Posterior cingulate gyrus (tissue), 11 donors: ENCODE measurements at regions not wholly inside any gene's neighbourhood (a gene's known extent, or its start where the extent isn't known, plus 50 kb on each side); places are given as distances from the start of the nearest gene placed in this dataset.

Source experiments
- DNase-seq, 10 donors: peaks; one replicate each; pipeline versions ENCODE4 v3.0.0 to v3.0.0-alpha.2; 2020 to 2021; ENCODE audit warnings: mixed read lengths in 3 of 10
- intact Hi-C: fragments of 100-400 bp; cut with DNase I; formaldehyde crosslinking; loops from one replicate; pipeline ENCODE4 v1.15.1; 2023

DNA sequence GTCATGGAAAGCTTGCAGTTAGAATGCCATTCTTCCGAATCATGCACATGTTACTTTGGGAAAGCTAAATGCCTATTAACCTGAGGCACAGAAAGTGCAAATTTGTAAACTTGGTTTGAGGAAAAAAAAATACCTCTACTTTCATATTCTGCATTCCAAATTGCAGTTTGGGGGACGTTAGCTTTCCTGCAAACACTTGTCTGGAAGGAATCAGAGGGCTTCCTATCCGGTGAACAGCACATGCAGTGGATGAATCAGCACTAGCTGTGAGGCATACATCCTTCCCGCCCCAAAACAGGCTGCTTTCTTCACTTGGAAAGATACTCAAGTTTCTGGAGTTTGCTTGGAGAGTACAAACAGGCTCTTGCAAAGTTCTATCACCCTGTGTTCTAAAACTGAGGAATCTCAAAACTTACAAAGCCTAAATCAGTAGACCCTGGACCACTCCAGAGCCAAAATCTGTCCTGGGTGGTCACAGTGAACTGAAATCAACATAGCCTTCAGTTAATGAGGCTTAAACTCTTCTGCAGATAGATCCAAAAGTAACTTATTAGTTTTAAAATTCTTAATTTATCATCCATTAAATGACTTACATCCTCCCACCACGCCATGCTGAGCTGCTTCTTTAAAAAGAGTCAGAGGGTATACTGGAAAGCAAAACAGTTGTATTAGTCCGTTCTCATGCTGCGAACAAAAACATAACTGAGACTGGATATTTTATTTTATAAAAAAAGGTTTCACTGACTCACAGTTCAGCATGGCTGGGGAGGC is 802.3 kb upstream of the ARGLU1 start:
- peak in 2 of 10 donors; percentile 12 to 15 for DNase-seq
- intact Hi-C loops: loop anchor here (5.0 to 10.0 kb wide), 3 partner anchors 155 to 497 kb away; a partner anchor contains a TSS

DNA sequence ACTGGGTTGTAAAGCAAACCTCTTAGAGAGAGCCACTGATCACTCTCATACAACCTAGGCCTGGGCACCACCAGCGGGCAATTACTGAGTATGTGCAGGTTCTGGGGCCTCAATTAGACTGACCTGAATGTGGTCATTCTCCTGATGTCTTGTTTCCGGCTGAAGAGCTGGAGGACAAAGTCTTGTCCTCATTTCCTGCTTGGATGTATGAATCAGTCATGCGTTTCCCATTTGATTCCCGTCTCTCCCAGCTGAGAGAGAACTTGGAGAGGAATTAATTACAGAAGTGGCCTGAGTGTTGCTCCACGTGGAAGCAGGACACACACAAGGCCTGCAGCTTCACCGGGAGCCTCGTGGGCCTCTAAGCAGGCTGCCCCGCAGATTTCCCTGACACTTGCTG is 799.3 kb upstream of the ARGLU1 start:
- intact Hi-C loops: no loop called here
- DNase-seq: no peak

DNA sequence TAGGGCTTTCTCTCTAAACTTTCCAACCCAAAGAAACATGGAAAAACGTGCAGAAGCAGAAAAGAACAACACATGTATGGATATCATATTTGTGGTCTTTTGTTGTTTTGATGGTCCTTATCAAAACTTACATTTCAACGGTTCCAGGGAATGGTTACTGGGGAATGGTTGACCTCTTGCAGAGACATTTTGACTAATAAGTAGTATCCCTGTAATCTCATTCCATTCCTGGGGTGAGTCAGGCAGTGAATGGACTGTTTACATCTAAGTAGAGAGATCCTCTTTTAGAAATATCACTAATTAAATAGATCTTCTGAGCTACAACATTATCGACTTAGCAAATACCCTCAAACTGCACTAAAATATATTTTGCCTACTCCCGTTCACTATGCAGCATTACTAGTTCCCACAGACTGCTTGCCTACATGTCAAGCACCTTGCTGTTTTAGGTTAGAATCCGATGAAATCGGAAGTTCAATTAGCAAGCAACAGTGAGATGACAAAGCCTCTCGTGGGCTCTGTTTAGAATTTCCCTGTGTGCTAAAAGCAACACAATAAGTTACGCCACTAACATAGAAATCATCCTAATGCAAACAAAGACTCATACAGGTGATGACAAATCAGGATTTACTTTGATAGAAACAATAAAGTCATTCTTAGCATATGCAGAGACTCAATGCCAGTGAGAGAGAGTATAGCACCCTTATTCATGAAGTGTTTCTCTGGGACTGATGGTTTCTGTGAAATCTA is 797.7 kb upstream of the ARGLU1 start:
- DNase-seq: no peak
- intact Hi-C loops: no loop called here

DNA sequence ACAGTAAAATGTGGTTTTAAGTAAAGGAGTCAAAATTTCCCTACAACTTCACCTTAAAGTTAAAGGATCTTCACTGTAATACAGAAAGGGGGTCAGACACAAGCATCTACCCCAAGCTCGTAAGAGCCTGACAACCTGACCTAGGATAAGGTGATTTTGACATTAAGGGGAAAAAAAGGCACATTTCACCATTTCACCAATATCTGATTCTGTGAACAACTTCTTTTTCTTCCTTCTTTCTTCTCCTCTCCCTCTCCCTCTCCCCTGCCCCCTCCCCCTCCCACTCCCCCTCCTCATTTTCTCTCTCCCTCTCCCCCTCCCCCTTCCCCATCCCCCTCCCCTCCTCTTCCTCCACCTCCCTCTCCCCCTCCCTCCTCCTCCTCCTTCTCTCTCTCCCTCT is 796.7 kb upstream of the ARGLU1 start:
- no peak for DNase-seq
- intact Hi-C loops: no loop called here

DNA sequence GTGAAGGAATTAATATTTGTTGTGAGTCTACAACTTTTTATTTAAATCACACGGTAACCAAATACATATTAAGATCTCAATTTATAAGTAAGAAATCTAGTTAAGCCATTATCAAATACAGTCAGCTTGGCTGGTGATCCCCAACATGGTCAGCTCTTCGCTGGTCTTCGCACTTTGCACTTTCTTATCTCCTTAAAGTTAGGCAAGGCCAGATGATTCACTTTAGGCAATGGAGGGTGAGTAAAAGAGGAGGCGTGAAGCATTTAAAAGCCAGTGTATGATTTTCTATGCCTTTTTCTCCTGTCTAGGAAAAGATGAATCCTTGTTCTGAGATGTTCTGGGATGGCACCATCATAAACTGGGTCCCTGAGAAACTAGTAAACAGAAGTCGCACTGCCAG is 793.7 kb upstream of the ARGLU1 start:
- DNase-seq: no peak
- intact Hi-C loops: no loop called here

DNA sequence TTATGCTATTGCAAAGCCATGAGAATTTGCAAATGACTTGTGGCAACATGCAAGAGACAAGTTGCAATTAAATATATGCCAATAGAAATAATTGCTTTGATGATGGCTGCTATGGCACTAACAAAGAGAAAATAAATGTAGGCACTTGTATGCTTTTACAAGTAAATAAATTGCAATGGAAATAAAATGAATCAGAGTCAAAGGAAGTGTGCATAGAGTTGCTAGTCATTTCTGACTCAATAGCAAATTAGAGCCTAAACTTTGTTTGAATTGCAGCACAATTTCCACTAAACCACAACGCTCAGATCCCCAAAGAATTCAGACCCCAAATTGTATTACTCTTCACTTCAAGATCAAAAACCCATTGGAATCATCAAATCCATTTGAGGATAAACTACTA is 792.1 kb upstream of the ARGLU1 start:
- intact Hi-C loops: no loop called here
- DNase-seq: no peak

DNA sequence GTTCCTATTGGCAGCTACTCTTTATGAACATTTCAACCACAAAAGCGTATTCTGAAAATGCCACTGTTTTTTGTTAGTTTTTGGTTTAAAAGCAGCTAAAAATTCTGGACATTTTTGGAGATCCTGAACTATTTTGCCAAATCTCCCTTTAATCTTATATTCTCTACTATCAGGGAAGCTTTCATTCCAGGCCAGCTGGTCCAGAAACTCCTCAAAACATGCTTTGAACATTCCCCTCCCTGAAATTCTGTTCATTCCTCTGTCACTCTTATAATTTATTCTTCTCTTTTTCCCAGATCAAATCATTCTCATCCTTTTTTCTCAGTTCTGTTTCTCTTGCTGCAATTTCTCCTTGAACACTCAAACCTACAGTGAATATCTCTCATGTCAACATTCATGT is 790.9 kb upstream of the ARGLU1 start:
- DNase-seq: no peak
- intact Hi-C loops: no loop called here

DNA sequence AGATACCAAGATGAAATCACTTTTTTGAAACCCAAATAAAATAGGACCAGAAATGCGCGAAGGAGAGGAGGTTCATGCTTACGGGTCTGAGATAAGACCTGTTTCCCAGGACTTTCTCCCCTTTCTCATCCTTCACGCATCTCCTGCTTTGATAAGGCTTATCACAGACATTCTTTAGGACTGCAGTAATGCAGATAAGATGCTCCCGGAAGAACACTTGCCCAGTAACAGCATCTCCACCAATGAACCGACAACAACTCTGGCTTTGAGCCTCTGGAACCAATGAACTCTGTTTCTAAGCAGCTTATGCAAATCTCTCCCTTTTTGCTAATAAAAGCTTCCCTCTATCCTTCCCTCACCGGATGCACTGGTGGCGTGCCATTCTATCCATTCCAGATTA is 783.4 kb upstream of the ARGLU1 start:
- intact Hi-C loops: no loop called here
- DNase-seq: no peak

DNA sequence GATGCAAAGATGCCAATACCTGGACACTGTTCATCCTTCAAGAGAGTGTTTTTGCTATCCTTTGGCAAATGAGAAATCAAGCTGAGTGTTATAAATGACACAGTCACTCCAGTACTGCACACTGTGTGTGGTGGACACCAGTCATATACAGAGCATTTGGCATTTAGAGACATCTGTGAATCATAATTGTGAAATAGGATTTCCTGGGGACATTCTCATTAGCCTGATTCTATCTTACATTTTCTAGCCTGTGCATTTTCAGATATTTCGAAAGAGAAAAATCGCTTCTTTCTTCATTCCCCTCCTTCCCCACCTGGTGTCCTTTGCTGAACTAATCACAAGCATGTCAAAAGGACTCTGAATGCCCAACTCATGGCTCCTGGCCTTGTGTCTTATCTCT is 781.0 kb upstream of the ARGLU1 start:
- intact Hi-C loops: no loop called here
- DNase-seq: no peak

DNA sequence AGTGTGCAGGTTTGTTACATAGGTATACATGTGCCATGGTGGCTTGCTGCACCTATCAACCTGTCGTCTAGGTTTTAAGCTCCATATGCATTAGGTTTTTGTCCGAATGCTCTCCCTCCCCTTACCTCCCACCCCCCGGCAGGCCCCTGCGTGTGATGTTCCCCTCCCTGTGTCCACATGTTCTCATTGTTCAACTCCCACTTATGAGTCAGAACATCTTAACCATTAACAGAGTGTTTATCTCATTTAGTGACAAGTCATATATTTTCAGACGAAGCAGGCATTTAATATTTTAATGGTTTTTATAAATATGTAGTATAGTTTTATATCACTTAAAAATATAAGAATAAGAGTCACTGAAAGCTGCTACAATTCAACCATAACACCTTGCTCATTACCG is 780.5 kb upstream of the ARGLU1 start:
- DNase-seq: no peak
- intact Hi-C loops: no loop called here

DNA sequence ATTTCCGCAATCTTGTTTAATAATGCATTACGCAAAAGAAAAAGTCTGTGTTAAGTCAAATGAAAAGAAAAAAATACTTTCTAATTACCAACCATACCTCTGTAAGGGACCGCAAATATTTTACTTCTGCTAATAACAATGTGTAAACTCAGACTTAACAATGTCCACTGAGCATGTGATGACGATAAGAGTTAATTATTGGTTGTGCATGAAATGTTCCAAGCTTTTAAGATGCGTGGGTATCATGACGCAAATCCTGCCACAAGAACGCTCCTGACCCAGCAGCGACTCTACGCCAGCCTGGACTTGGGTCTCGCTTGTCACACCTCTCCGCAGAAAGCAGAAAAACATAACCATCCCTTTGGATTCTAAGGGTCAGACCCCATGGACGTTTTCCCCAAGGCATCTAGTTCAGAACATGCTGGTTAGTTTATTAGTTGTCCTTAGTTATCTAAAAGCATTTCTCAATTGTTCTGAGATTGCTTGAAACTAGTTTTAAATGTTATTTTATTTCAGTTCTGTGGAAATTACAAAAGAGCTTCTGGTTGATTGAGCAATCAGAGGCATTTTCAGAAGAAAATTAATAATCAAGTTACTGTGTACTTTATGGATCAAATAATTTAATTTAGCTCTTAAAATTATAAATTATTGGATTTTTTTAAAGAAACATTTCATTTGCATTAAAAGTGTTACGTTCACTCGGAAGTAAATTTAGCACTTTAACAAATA is 779.9 kb upstream of the ARGLU1 start:
- no peak for DNase-seq
- intact Hi-C loops: no loop called here

DNA sequence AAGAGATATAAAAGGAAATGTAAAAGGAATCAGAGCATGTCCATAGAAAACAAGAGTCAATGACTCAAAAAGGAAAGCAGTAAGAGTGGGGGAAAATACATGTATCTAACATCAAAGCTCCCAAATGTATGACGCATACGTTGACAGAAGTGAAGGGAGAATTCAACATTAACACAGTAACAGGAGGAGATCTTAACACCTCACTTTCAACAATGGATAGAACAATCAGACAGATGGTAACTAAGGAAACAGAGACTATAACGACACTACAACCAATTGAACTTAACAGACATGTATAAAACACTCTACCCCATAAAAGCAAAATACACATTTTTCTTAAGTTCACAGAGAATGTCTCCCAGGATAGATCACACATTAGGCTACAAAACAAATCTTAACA is 774.8 kb upstream of the ARGLU1 start:
- DNase-seq: no peak
- intact Hi-C loops: no loop called here

DNA sequence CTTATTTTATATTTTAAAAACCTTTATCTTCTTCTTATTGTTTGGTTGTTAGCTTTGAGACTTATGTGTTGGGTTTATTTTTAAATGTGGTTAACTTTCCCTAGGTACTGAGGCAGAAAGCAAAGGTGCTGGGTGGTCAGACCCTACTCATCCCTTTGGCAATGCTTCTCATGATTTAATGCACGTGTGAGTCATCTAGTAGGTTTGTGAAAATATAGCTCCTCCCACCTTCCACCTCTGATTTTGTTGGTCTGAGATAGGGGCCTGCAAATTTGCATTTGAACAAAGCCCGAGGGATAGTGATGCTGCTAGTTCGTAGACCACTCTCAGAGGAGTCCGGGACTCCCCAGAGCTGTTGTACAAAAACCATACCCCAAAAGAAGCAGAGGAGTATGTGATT is 771.3 kb upstream of the ARGLU1 start:
- DNase-seq: no peak
- intact Hi-C loops: no loop called here

DNA sequence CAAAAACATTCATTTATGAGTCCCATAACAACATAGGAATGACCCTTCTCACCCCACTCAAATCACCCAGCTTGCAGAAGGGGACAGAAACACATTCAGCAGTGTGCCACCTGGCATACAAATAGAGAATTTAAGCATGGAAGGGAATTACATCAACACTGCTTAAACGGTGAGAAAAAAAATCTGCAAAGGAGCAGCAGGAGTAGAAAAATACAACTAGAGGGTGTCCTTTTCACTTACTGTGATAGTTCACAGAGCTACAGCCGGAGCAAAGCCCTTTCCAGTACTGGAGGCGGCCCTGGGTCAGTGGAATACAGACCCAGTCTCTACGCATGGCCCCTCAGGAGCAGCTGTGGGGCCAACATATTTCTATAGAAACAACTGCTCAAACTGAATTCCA is 764.3 kb upstream of the ARGLU1 start:
- no peak for DNase-seq
- intact Hi-C loops: no loop called here

DNA sequence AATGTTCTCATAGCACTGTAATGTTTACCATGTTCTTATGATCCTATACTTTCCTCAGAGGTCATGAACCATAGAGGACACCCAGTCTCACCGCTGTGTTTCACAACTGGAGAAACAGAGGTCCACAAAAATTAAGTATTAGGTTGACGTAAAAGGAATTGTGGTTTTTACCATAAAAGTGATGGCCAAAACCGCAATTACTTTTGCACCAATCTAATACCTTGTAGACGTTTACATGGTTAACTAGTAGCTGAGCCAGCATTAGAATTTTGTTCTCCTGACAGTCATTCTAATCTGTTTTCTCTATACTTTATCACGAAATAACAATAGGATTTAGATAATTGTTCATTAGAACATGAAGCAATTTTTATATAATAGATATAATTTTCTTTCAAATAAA is 763.4 kb upstream of the ARGLU1 start:
- DNase-seq: no peak
- intact Hi-C loops: no loop called here

DNA sequence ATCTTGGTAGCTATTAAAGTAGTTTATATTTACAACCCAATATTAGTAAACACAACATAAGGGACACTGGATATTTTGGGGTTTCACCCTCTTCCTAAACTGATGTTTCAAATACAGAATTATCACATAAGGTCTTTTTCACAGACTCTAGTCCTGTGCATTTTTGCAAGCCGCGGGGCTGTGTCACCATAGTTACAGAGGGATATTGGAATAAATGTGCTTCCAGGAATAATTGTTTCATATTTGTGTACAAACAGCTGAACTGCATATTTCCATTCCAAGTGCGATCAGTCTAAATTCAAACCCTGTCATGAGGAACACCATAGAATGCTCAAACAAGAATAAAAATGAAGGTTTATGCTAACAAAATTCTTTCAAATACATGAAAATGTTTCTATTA is 762.5 kb upstream of the ARGLU1 start:
- intact Hi-C loops: no loop called here
- DNase-seq: peak in 1 of 10 donors; percentile 75

DNA sequence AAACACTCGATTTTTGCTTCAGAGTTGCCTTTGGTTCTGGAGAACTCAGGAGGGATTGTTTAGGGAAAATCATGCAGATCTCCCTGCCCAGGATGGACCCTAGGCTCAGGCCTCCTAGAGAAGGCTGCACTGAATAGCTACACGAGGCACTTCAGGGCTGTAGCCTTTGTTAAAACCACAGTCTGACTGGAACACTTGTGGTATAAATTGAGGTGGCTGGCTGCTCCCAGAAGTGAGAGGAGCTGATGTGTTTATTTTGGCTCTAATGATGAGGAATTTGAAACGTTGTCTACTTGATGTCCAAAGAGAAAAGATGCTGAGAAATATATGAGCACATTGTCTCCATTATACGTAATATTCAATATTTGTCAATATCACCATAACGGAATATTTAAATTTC is 762.1 kb upstream of the ARGLU1 start:
- no peak for DNase-seq
- intact Hi-C loops: no loop called here

DNA sequence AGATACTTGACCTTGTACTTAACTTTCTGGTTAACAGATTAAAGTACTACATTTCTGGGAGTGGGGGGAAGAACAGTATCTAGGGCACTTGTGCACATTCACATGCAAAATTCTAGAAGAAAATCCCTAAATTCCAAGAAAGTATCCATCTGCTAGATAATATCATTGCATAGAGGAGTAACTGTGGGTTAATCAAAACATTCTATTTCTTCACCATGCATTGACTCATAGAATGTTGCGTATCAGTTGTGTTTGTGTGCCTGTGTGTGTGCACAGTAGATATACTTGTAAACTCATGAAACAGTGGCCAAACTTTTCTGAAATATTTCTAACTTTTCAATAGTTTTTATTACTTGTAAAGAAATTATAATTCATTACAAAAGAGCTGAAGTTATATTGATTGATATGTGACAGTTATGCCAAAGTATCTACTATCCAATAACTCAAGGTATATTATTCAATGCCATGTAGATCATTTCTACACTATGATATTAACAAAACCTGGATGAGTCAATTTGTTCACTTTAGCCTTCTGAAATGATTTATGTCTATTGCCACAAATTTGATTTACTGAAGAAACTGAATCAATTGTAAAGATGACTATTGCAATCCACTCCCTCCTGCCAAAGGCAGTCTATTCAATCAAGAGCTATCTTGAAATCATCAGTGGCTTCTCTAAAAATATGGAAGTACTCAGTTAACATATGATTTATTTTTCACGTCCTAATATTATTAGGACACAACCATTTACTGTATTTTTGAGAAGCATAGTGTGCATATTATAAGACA is 756.7 kb upstream of the ARGLU1 start:
- intact Hi-C loops: no loop called here
- no peak for DNase-seq

DNA sequence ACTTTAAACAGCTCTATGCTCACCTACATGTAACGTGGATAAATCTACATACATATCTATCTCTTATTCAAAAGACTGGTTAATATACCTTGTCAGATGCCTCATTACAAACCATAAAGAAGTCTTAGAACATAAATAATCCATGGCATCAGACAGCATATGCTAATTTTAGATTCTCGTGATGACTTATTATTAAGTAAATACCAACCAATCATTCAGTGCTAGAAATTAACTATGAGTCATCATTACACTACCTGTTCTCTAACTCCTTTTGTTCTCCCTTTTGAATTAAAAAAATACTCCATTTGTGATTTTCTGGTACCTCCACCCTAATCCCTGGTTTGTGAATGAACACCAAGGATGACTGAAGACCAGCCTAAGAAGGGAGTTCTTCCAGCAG is 754.3 kb upstream of the ARGLU1 start:
- no peak for DNase-seq

DNA sequence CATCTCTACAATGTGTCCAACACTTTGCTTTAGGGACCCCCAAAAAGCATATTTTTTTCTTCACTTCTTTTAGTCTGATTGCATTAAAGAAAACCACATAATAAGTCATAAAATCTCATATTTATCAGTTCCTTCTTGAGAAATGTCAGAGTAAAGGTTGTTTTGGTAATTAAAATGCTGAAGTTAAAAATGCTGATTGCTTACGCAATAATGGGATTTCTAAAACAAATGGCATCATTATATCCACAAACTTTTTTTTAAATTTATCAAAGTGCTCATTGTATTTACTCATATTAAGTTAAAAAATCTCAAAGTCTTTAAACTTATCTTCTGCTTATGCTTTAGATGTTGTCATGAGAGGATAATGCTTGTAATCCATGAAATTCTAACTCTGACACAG is 737.2 kb upstream of the ARGLU1 start:
- DNase-seq: no peak
- intact Hi-C loops: no loop called here

More for the DNA sequence above, 754.3 kb upstream of the ARGLU1 start:
- intact Hi-C loops: no loop called here
